Loucy (cell line): ENCODE measurements at regions not wholly inside any gene's neighbourhood (a gene's known extent, or its start where the extent isn't known, plus 50 kb on each side); places are given as distances from the start of the nearest gene placed in this dataset.

Source experiments
- H2AFZ ChIP-seq: fragments of 200-600 bp; sonication (generic); 2 replicates; pipeline ENCODE4 v1.6.0; 2016; ENCODE audit warnings: antibody characterized with exemption, mild to moderate bottlenecking, low read length, moderate library complexity
- H3F3A ChIP-seq: fragments of 200-600 bp; 2 replicates; pipeline ENCODE4 v1.6.0; 2016; ENCODE audit warnings: antibody characterized with exemption, low read depth, mild to moderate bottlenecking
- H3K27me3 ChIP-seq: fragments of 200-600 bp; sonication (generic); 2 replicates; pipeline ENCODE4 v1.6.1; 2014; ENCODE audit warnings: low read length, mild to moderate bottlenecking; ENCODE audit not compliant: insufficient read depth, poor library complexity, severe bottlenecking
- H3K36me3 ChIP-seq: fragments of 200-600 bp; sonication (generic); 2 replicates; pipeline ENCODE4 v1.6.1; 2016; ENCODE audit warnings: low read length; ENCODE audit not compliant: insufficient read depth
- H3K4me1 ChIP-seq: fragments of 200-600 bp; sonication (generic); 2 replicates; pipeline ENCODE4 v1.5.1; 2014; ENCODE audit warnings: low read length, mild to moderate bottlenecking; ENCODE audit not compliant: insufficient read depth, poor library complexity, severe bottlenecking
- H3K4me2 ChIP-seq: fragments of 200-600 bp; sonication (generic); 2 replicates; pipeline ENCODE4 v1.6.0; 2014; ENCODE audit warnings: antibody characterized with exemption, low read length, low read depth, mild to moderate bottlenecking; ENCODE audit not compliant: poor library complexity, severe bottlenecking
- H3K4me3 ChIP-seq: fragments of 200-600 bp; sonication (generic); 2 replicates; pipeline ENCODE4 v1.5.1; 2014; ENCODE audit warnings: low read length, mild to moderate bottlenecking, mixed read lengths; ENCODE audit not compliant: poor library complexity, severe bottlenecking
- H3K79me2 ChIP-seq: fragments of 200-600 bp; sonication (generic); 2 replicates; pipeline ENCODE4 v1.6.1; 2014; ENCODE audit warnings: low read length; ENCODE audit not compliant: insufficient read depth
- H3K9ac ChIP-seq: fragments of 200-600 bp; sonication (generic); 2 replicates; pipeline ENCODE4 v1.6.0; 2014; ENCODE audit warnings: mild to moderate bottlenecking, low read depth, low read length, moderate library complexity; ENCODE audit not compliant: poor library complexity, severe bottlenecking
- H3K9me2 ChIP-seq: fragments of 200-600 bp; sonication (generic); replicated peaks from 2 replicates; pipeline ENCODE4 v1.6.1; 2016; ENCODE audit warnings: low read depth, low read length, mixed read lengths
- H3K9me3 ChIP-seq: fragments of 200-600 bp; sonication (generic); 2 replicates; pipeline ENCODE4 v1.6.1; 2014; ENCODE audit warnings: mild to moderate bottlenecking, antibody characterized with exemption, low read length, low read depth; ENCODE audit not compliant: insufficient read depth
- H4K20me1 ChIP-seq: fragments of 200-600 bp; sonication (generic); 2 replicates; pipeline ENCODE4 v1.6.0; 2014; ENCODE audit warnings: antibody characterized with exemption, low read length, mild to moderate bottlenecking; ENCODE audit not compliant: insufficient read depth, poor library complexity, severe bottlenecking
- EZH2phosphoT487 ChIP-seq: fragments of 200-600 bp; IDR thresholded peaks from 2 replicates; pipeline ENCODE4 v1.6.1; 2018; ENCODE audit warnings: antibody characterized with exemption, mild to moderate bottlenecking, moderate library complexity, borderline replicate concordance
- TF ChIP-seq, protein P1 (sequence below): fragments of 200-600 bp; sonication (generic); conservative IDR thresholded peaks from 2 replicates; pipeline ENCODE4 v1.5.1; 2014; ENCODE audit warnings: mild to moderate bottlenecking, antibody characterized with exemption, low read length

DNA sequence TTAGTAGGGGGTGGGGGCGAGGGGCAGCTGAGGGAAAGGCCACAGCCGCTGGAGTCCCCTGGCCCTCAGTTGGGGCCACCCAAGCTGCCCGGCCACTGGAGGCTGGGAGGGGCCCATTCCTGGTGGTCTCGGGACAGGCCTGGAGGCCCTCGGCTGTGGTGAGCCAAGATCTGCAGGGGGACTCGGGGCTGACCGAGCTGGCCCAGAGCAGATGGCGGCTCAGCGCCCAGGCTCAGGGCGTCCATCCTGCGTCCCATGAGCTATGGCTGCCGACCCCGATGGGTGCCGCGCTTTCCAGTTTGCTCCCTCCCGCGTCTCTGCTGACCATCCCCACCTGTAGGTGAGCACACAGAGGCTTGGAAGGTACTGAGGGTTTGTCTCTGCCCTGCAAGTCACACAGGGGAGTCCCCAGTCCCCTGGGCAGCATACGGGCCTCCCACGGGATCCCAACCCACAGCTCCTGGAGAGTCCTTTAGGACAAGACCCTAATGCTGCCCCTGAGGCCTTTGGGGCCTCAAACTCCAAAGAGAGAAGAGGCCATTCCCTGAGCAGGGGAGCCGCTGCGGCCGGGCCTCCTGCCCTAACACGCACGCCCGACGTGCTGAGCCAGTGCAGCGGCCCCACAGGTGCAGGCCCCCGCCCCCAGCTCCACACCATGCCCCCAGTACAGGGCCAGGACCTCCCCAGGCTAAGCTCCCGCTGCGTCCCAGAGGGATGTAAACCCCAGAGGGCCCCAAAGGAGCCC lies 107.2 kb downstream of the MICALL2 start:
- Histone ChIP-seq H3K9me3 (no peaks in the 10 kb centered on the region), H3K9ac (no peak overlapping the region), H3K27me3 (no peaks in the 10 kb centered on the region), H3K9me2 (no peaks in the 10 kb centered on the region), H3F3A (no peaks in the 10 kb centered on the region), H3K4me2 (no peak overlapping the region), H4K20me1 (no peaks in the 10 kb centered on the region), H2AFZ (no peak overlapping the region), H3K4me3 (no peak overlapping the region), H3K4me1 (no peaks in the 10 kb centered on the region), H3K36me3 (no peaks in the 10 kb centered on the region), H3K79me2 (no peaks in the 10 kb centered on the region)
- no peak for TF ChIP-seq EZH2phosphoT487
- TF ChIP-seq, protein P1, sequence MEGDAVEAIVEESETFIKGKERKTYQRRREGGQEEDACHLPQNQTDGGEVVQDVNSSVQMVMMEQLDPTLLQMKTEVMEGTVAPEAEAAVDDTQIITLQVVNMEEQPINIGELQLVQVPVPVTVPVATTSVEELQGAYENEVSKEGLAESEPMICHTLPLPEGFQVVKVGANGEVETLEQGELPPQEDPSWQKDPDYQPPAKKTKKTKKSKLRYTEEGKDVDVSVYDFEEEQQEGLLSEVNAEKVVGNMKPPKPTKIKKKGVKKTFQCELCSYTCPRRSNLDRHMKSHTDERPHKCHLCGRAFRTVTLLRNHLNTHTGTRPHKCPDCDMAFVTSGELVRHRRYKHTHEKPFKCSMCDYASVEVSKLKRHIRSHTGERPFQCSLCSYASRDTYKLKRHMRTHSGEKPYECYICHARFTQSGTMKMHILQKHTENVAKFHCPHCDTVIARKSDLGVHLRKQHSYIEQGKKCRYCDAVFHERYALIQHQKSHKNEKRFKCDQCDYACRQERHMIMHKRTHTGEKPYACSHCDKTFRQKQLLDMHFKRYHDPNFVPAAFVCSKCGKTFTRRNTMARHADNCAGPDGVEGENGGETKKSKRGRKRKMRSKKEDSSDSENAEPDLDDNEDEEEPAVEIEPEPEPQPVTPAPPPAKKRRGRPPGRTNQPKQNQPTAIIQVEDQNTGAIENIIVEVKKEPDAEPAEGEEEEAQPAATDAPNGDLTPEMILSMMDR, result no peak

DNA sequence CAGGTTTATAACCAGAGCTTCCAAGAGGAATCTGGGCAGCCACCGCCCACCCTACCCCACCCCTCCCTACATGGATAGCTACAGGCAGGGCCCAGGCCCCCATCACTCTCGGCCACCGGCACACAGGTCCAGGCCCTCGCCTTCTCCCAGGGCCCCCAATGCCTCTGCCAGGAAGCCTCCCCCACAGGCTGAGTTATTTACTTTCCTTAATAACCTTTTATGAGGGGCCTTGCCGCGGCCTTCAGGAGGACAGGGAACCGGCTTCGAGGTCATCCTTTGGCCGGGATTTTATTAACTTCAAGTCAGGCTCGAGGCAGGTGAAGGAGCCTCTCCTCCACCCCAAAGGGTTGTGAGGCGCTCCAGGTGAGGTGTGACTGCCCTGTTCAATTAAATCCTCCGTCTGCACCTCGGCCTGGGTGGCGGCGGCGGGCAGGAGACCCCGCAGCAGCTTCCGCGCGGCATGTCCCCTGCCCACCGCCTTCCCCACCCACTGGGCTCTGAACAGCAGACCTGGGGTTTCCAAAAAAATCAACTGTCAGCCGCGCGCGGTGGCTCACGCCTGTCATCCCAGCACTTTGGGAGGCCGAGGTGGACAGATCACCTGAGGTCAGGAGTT lies 106.5 kb downstream of the MICALL2 start:
- H3K27me3 ChIP-seq, result no peaks in the 10 kb centered on the region
- no peak overlapping the region for H3K4me2 ChIP-seq
- H4K20me1 ChIP-seq, result no peaks in the 10 kb centered on the region
- no peak overlapping the region for H3K4me3 ChIP-seq
- H3F3A ChIP-seq, result no peaks in the 10 kb centered on the region
- no peaks in the 10 kb centered on the region for H3K79me2 ChIP-seq
- no peaks in the 10 kb centered on the region for H3K9me2 ChIP-seq
- H3K9me3 ChIP-seq, result no peaks in the 10 kb centered on the region
- TF ChIP-seq, protein P1, result no peak
- TF ChIP-seq EZH2phosphoT487, result no peak
- H3K4me1 ChIP-seq, result no peaks in the 10 kb centered on the region
- no peaks in the 10 kb centered on the region for H3K36me3 ChIP-seq
- no peak overlapping the region for H3K9ac ChIP-seq
- H2AFZ ChIP-seq, result no peak overlapping the region

DNA sequence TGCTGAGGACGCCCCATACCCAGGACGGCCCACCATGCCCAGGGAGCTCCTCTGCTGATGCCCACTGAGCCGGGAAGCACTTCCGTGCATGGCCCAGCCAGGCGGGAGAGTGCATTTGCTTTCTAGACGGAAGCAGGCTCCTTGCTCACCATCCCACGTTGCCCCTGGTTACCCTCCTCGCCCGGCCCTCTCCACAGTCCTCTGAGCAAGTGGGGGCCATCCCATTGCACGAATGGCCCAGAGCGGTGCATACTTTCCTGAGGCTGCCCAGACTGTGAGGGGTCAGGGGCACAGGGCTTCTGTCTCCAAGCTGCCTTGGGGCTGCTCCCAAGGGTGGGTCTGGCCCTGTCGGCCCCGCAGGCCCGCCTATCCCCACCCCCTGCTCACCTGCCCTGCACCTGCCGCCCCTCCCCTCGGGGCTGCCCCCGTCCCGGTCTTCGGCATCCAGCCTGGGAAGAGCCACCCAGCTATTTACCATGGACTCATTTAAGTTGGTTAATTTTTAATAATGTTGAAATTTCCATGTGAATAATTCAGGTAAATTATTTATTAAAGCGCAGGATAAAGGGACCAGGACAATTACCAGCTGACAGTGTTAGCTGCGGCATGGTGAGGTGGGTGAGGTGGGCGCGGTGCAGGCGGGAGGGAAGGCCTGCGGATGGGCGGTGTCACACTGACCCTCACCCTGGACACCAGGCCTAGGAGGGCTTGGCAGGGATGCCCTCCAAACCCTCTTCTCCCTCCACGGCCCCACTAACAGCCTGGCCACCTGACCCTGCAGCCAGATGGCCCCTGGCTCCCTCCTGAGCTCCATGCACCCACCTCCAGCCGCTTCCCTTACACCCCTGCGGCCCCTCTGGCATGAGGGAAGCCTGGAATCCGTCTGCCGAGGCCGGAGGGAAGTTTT lies 104.4 kb downstream of the MICALL2 start:
- no peaks in the 10 kb centered on the region for H3F3A ChIP-seq
- no peak for TF ChIP-seq EZH2phosphoT487
- TF ChIP-seq, protein P1, result no peak
- H3K4me2 ChIP-seq, result no peak overlapping the region
- no peak overlapping the region for H2AFZ ChIP-seq
- H3K9me3 ChIP-seq, result no peaks in the 10 kb centered on the region
- no peaks in the 10 kb centered on the region for H3K4me1 ChIP-seq
- H3K9me2 ChIP-seq, result no peaks in the 10 kb centered on the region
- no peak overlapping the region for H3K9ac ChIP-seq
- no peak overlapping the region for H3K4me3 ChIP-seq
- no peaks in the 10 kb centered on the region for H3K27me3 ChIP-seq
- no peaks in the 10 kb centered on the region for H3K79me2 ChIP-seq
- H3K36me3 ChIP-seq, result no peaks in the 10 kb centered on the region
- no peaks in the 10 kb centered on the region for H4K20me1 ChIP-seq
